ENCODE measurements at regions not wholly inside any gene's neighbourhood (a gene's known extent, or its start where the extent isn't known, plus 50 kb on each side); places are given as distances from the start of the nearest gene placed in this dataset.

- TF ChIP-seq, protein P1, sequence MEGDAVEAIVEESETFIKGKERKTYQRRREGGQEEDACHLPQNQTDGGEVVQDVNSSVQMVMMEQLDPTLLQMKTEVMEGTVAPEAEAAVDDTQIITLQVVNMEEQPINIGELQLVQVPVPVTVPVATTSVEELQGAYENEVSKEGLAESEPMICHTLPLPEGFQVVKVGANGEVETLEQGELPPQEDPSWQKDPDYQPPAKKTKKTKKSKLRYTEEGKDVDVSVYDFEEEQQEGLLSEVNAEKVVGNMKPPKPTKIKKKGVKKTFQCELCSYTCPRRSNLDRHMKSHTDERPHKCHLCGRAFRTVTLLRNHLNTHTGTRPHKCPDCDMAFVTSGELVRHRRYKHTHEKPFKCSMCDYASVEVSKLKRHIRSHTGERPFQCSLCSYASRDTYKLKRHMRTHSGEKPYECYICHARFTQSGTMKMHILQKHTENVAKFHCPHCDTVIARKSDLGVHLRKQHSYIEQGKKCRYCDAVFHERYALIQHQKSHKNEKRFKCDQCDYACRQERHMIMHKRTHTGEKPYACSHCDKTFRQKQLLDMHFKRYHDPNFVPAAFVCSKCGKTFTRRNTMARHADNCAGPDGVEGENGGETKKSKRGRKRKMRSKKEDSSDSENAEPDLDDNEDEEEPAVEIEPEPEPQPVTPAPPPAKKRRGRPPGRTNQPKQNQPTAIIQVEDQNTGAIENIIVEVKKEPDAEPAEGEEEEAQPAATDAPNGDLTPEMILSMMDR (IDR thresholded peaks at IDR 0.05), result no peak
- no peak for DNase-seq
- Histone ChIP-seq H3K27ac (no peak overlapping the region), H3K9me3 (peaks cover 10% of the 10 kb centered on the region), H3K36me3 (no peaks in the 10 kb centered on the region), H3K27me3 (ENCODE audit: low read depth) (no peaks in the 10 kb centered on the region), H3K4me1 (no peaks in the 10 kb centered on the region), H3K4me3 (no peak overlapping the region)
- intact Hi-C loops (cut with DNase I), result no loop called here
- no peak for ATAC-seq
Observed at GRCh38 chr12:58033831-58034230, 92.5 kb downstream of the ATP23 start.

DNA sequence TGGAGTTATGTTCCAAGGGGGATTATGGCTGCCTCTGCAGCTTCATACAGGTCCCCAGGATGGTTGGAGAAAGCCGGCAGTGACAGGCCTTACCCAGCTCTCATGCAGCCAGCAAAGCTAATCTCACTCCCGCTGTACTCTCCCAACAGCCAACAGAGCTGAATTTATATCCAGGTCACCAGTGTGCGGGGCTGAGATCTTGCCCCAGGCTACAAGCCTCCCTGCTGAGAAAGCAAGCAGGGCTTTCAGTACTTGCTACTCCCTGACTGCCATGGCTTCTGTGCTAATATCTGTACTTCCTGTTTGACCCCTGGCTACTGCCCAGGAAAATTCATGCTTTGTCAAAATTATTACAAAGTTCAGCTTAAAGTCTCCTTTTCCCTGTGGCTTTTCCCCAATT is 92.9 kb downstream of the ATP23 start:
- TF ChIP-seq, protein P1 (IDR thresholded peaks at IDR 0.05), result no peak
- Histone ChIP-seq H3K36me3 (no peaks in the 10 kb centered on the region), H3K27me3 (ENCODE audit: low read depth) (no peaks in the 10 kb centered on the region), H3K9me3 (peaks cover 10% of the 10 kb centered on the region), H3K4me1 (no peaks in the 10 kb centered on the region), H3K27ac (no peak overlapping the region), H3K4me3 (no peak overlapping the region)
- intact Hi-C loops (cut with DNase I), result no loop called here
- DNase-seq (no peak), ATAC-seq (no peak)

DNA sequence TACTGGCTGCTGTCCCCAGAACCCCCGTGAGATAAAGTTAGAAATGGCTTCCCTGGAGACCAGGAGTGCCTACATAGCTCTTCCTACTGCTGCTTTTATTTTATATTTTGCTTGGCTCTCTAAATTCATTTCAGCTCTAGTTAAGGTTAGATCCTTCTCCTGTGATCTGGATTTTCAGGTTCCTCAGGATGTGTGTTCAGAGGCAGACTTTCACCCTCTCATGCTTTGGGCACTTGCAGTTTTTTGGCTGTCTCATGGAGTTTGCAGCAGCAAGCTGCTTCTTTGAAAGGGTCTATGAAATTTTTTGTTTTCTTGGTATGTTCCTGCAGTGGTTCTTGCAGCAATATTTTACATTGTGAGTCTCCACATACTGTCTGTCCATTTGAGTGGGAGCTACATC is 93.3 kb downstream of the ATP23 start:
- Histone ChIP-seq H3K4me1 (no peaks in the 10 kb centered on the region), H3K4me3 (no peak overlapping the region), H3K36me3 (no peaks in the 10 kb centered on the region), H3K27ac (no peak overlapping the region), H3K9me3 (peaks cover 10% of the 10 kb centered on the region), H3K27me3 (ENCODE audit: low read depth) (no peaks in the 10 kb centered on the region)
- TF ChIP-seq, protein P1 (IDR thresholded peaks at IDR 0.05), result no peak
- intact Hi-C loops (cut with DNase I), result no loop called here
- DNase-seq, result no peak
- ATAC-seq, result no peak

GRCh38 chr12:58041441-58041840 is 100.1 kb downstream of the ATP23 start:
- Histone ChIP-seq H3K27me3 (ENCODE audit: low read depth) (no peaks in the 10 kb centered on the region), H3K36me3 (no peaks in the 10 kb centered on the region), H3K4me1 (no peaks in the 10 kb centered on the region), H3K9me3 (peaks cover 7% of the 10 kb centered on the region), H3K4me3 (no peak overlapping the region), H3K27ac (no peak overlapping the region)
- intact Hi-C loops (cut with DNase I), result no loop called here
- TF ChIP-seq, protein P1 (IDR thresholded peaks at IDR 0.05), result no peak
- ATAC-seq (no peak), DNase-seq (no peak)

- Histone ChIP-seq H3K27me3 (ENCODE audit: low read depth) (no peaks in the 10 kb centered on the region), H3K36me3 (no peaks in the 10 kb centered on the region), H3K4me3 (no peak overlapping the region), H3K27ac (no peak overlapping the region), H3K4me1 (no peaks in the 10 kb centered on the region), H3K9me3 (peaks cover 4% of the 10 kb centered on the region)
- DNase-seq (no peak), ATAC-seq (no peak)
- TF ChIP-seq, protein P1 (IDR thresholded peaks at IDR 0.05), result no peak
- intact Hi-C loops (cut with DNase I), result no loop called here
Observed at GRCh38 chr12:58044966-58045365, 103.6 kb downstream of the ATP23 start.

DNA sequence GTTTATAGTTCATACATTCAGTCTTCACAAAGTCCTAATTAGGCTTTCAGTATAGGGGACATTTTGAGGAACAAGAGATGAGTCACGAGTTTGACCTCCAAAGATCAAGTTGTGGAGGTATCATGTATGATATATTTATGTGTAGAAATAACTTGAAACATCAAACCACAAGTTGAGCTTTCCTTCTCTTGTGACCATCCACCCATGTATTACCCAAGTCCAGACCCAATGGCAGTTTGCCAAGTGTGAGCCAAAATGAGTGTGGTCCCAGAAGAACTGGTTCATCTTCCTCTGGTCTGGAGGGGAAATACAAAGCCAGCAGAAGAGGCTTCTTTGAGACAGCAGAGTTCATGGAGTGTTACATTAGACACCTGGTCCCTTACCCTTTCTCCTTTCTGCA is 104.9 kb downstream of the ATP23 start:
- intact Hi-C loops (cut with DNase I), result no loop called here
- Histone ChIP-seq H3K36me3 (no peaks in the 10 kb centered on the region), H3K27ac (no peak overlapping the region), H3K27me3 (ENCODE audit: low read depth) (no peaks in the 10 kb centered on the region), H3K4me1 (no peaks in the 10 kb centered on the region), H3K4me3 (no peak overlapping the region), H3K9me3 (peaks cover 4% of the 10 kb centered on the region)
- no peak for DNase-seq
- ATAC-seq, result no peak
- TF ChIP-seq, protein P1 (IDR thresholded peaks at IDR 0.05), result no peak
